HL-60/S4 (cell line): ENCODE measurements at regions not wholly inside any gene's neighbourhood (a gene's known extent, or its start where the extent isn't known, plus 50 kb on each side); places are given as distances from the start of the nearest gene placed in this dataset.

Source experiments
- in situ Hi-C: fragments of 300-500 bp; cut with MboI; formaldehyde crosslinking; loops from 2 replicates; pipeline ENCODE4 v1.14.3; 2022; ENCODE audit warnings: low sequenced_read_pairs

GRCh38 chr7:88442413-88442812 lies 135.7 kb upstream of the STEAP4 start:
- in situ Hi-C loops, result no loop called here

DNA sequence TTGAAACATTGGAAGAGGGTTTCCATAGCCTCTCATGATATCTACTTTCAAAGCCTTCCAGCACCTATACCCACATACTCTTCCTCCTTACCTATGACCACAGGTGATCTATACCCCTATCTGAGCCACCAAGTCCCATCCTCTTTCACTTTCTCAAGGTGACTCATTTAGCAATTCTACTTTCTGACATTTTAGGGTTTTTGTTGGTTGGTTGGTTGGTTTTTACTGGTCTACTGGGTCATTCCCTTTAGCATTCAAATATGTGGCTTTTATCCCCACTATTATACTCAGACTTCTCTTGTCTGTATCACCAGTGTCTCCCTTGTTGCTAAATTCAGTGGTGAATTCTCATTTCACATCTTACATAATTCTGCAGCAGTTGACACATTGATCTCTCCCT lies 130.4 kb upstream of the STEAP4 start:
- in situ Hi-C loops, result no loop called here

- in situ Hi-C loops, result no loop called here
Measured at GRCh38 chr7:88432301-88432700, 125.6 kb upstream of the STEAP4 start.

DNA sequence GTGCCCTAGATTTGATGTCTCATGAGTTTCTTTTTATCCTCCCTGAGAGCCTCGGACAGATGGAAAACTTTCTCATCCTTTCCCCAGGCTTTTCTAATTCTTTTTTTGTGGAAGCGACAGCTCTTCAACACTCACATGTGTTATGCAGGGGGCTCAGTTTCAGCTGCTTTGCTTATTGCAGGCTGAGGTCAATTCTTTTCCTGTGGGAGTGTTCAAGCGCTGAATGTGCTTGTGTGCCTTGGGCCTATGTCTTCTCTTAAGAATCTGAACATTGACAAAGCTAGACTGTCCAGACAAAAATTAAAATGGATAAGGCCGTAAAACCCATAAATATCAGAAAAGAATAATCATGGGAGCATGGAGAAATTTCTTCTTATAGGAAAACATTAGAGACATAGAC lies 125.2 kb upstream of the STEAP4 start:
- in situ Hi-C loops, result no loop called here

GRCh38 chr7:88429382-88429781 lies 122.7 kb upstream of the STEAP4 start:
- in situ Hi-C loops, result no loop called here

DNA sequence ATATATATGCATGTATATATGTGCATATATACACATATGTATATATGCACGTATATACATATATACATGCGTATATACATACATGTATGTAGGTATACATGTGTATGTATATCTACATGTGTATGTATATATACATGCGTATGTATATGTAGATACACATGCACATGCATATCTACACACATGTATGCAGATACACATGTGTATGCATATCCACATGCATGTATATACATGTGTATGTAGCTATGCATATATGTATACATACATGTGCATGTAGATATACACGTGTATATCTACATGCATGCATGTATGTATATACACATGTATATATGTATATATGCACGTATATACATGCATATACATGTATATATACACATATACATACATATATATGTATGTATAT lies 95.8 kb upstream of the STEAP4 start:
- in situ Hi-C loops, result no loop called here

DNA sequence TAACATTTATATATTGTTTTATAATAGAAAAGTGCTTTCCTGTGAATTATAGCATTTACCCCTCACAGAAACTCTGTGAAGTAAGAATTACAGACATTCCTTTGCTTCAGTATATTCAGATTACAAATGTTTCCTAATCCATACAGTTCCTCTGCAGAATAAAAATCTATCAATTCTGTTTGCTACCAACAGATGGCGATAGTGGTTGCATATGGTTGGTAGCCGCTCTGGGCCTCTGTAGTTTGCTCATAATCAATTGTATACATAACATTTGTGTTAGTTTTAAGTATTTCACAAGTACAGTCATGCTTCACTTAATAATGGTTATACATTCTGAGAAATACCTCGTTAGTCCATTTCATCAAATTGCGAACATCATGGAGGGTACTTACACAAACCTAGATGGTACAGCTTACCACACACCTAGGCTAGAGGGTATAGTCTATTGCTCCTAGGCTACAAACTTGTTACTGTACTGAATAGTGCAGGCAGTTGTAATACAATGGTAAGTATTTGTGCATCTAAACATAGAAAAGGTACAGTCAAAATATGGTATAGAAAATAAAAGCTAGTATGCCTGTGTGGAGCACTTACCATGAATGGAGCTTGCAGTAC lies 94.4 kb upstream of the STEAP4 start:
- in situ Hi-C loops, result no loop called here

GRCh38 chr7:88399696-88400240 lies 93.1 kb upstream of the STEAP4 start:
- in situ Hi-C loops, result no loop called here

DNA sequence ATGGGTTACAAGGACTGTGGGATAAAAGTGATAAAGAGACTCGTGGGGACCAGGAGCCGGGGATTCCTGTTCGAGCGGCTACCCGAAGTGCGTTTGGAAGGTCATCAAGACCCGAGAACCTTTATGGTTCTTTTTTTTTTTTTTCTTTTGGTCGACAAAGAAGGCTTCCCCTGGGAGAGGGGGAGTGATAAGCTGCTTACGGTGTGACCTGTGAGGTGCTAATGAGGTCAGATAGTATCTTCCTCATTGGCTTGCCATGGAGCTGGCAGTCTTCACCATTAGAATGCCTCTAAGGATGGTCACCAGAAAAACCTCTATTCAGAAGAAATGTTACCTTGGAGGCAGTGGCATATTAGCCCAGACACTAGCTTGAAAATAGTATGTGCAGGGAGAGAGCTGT lies 92.3 kb upstream of the STEAP4 start:
- in situ Hi-C loops, result no loop called here

- in situ Hi-C loops, result no loop called here
Measured at GRCh38 chr7:88398459-88398858, 91.8 kb upstream of the STEAP4 start.

DNA sequence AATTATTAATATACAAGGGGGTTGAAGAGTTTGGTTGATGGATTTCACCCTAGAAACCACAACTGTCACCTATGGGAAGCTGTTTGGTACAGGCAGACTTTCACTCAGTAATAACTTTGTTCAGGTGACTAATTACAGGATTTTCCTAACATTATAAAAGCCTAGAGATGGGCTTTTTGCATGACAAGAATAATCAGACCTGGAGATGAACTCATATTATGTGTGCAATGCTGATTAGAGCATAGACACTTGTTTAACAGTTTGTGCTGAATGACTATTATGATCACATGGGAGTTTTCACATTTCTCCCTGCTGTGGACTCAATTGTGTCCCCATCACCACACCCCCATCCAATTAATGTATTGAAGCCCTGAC lies 90.2 kb upstream of the STEAP4 start:
- in situ Hi-C loops, result no loop called here

DNA sequence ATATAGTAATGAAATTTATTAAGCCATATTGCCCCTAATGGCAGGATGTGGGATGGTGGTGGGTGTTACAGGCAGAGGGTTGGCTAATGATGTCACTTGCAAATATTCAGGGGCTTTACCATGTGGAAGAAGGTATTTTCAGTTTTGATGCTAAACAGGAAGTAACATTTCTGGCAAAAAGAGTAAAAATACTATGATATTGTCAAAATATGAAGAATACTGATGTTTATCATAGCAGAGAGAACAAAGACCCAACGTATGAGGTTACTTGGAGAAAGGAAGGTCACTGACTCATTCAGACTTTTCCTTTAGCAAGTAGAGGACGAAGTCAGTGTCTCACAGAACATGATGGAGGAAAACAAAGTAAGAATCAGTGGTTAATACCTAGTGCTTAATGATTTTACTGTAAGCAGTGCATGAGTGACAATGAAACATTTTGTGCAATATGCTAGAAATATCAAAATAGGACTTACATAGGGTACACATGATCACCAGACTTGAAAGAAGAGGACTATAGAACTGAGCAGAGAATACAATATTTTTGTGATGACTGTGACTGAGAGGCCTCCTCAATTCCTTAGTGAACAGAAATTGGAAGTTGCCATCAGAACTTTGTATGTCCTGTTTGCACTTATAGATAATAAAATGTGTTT lies 89.7 kb upstream of the STEAP4 start:
- in situ Hi-C loops, result no loop called here

GRCh38 chr7:88395715-88396114 lies 89.0 kb upstream of the STEAP4 start:
- in situ Hi-C loops, result no loop called here

GRCh38 chr7:88391247-88391646 lies 84.6 kb upstream of the STEAP4 start:
- in situ Hi-C loops, result no loop called here

DNA sequence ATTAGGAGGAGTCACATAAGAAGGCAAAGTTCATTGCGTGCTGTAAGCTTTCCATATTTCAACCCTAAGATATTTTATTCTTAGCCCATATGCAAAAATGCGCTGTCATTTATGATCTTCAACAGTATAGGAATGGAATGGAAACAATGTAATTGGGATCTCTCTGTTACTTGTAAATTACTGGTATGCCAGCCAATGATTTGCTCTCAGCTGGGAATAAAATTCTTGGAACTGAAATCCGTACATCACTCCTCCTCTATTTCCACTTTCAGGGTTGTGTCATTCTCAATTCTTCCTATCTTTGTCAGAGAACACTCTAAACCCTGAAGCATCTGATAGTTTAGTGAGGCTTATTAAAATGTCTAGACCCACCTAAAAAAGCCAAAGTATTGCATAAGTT lies 80.7 kb upstream of the STEAP4 start:
- in situ Hi-C loops, result no loop called here

DNA sequence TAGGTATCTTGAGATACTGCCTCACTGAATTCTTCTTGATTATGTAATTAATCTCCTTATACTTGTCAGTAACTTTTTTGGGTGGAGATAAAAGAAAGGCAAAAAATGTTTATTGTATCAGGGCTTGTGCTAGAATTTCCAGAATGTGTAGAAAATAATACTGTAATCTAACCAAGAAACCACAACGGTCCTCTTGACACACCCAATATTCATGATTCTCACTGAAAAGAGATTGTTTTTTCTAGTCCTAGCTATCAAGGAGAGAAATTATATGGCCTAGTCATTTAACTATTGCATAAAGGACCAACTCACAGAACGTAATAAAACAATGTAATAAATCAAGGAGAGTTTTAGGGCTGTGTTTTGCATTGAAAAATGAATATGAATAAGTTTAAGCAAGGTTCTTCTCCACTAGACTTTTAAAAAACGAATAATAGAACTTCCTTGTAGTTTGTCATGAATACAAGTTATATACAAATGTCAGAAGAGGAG lies 80.0 kb upstream of the STEAP4 start:
- in situ Hi-C loops, result no loop called here

DNA sequence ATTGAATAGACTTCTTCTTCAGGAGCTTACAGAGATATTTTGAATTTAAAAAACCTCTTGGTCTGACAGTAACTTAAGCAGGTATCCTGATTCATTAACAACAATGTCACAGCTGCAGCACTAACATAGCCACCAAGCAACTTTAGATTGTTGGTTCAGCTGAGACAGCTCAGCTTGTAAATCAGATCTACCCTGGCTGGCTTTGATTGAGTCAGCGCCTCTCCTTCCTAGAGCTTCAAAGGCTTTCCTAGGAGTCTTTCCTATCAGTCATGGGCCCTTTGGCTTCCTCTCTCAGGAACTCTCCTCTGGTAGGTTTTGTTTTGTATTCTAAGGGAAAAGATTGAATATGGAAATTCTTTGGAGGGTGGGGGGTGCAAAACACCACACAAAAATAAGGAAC lies 70.7 kb upstream of the STEAP4 start:
- in situ Hi-C loops, result no loop called here

GRCh38 chr7:88368686-88369085 lies 62.0 kb upstream of the STEAP4 start:
- in situ Hi-C loops, result no loop called here

DNA sequence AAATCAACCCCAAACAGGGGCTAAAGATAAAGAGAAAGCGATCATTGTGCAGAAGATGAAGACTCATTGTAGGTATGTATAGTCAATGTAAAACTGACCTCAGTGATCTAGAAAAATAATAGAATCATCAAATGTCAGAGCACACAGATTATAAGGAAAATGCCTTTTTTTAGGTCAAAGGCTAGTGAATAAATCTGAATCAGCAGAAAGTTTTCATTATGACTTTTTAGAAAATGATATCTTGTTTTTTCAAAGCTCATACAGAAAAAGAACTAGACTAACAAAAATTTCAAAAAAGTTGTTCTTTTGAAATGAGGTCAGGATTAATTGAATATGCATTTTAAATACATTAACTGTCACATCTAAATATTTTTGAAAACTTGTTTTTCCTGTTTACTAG lies 60.2 kb upstream of the STEAP4 start:
- in situ Hi-C loops, result no loop called here

DNA sequence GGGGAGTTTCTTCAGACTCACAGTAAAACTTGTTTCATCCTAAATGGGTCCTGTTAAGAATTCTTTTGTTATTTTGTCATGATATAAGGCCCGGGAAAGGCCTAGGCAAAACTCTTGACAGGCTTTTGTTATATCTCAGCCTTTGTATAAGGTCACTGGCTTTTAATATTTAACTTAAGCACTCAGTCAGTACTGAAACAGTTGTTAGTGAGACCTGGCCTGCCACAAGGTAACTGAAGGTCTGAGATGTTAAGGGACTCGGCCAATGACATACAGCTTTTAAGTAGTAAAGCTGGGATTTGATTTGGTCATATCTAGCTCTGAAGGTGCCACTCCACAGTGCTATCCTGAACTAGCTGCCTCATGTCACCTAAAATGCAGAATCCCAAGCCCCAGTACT lies 57.2 kb upstream of the STEAP4 start:
- in situ Hi-C loops, result no loop called here

- in situ Hi-C loops, result no loop called here
Measured at GRCh38 chr7:88363249-88363648, 56.6 kb upstream of the STEAP4 start.

GRCh38 chr7:88361357-88361756 lies 54.7 kb upstream of the STEAP4 start:
- in situ Hi-C loops, result no loop called here

DNA sequence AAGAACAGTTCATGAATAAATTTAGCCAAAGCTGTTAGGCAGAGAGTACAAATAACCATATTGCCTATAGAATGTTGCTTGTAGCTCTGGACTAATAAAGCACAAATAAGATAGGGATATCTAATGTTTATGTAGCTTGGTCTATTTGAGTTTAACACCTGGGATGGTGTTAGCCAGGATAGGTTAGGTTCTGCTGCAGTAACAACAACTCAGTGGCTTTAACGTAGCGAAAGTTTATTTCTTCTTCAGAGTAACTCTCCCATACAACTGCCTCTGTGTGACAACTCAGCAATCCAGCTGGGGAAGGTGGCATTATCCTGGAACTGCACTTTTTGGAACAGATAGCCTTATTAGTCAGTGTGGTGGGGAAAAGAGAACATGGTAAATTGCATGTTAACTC lies 52.2 kb upstream of the STEAP4 start:
- in situ Hi-C loops, result loop anchor here (10.0 kb wide), 1 partner anchor 114 kb away; no protein-coding TSS in a partner anchor
